ENCODE measurements at regions not wholly inside any gene's neighbourhood (a gene's known extent, or its start where the extent isn't known, plus 50 kb on each side); places are given as distances from the start of the nearest gene placed in this dataset.

- no peak for DNase-seq (ENCODE audit: low read depth)
- H3K4me3 ChIP-seq (ENCODE audit: low read length), result no peak overlapping the region
- no peak for TF ChIP-seq CTCF (conservative IDR thresholded peaks at IDR 0.05; ENCODE audit: low read depth, low read length)
Measured at GRCh38 chr7:113770146-113770738, 148.6 kb downstream of the PPP1R3A start.

- no peak overlapping the region for H3K4me3 ChIP-seq (ENCODE audit: low read length)
- peak; percentile 6 for TF ChIP-seq CTCF (conservative IDR thresholded peaks at IDR 0.05; ENCODE audit: low read depth, low read length)
- peak; percentile 17 for DNase-seq (ENCODE audit: low read depth)
Measured at GRCh38 chr7:113768387-113768786, 150.4 kb downstream of the PPP1R3A start.

- no peak overlapping the region for H3K4me3 ChIP-seq (ENCODE audit: low read length)
- DNase-seq (ENCODE audit: low read depth), result peak; percentile 43
- TF ChIP-seq CTCF (conservative IDR thresholded peaks at IDR 0.05; ENCODE audit: low read depth, low read length), result no peak
Measured at GRCh38 chr7:113764401-113765035, 154.3 kb downstream of the PPP1R3A start.

GRCh38 chr7:113763226-113763625, 155.6 kb downstream of the PPP1R3A start:
- H3K4me3 ChIP-seq (ENCODE audit: low read length), result no peak overlapping the region
- no peak for DNase-seq (ENCODE audit: low read depth)
- TF ChIP-seq CTCF (conservative IDR thresholded peaks at IDR 0.05; ENCODE audit: low read depth, low read length), result no peak

- DNase-seq (ENCODE audit: low read depth), result no peak
- no peak overlapping the region for H3K4me3 ChIP-seq (ENCODE audit: low read length)
- no peak for TF ChIP-seq CTCF (conservative IDR thresholded peaks at IDR 0.05; ENCODE audit: low read depth, low read length)
Measured at GRCh38 chr7:113756250-113756649, 162.6 kb downstream of the PPP1R3A start.

GRCh38 chr7:113752689-113753088, 166.1 kb downstream of the PPP1R3A start:
- no peak for DNase-seq (ENCODE audit: low read depth)
- no peak for TF ChIP-seq CTCF (conservative IDR thresholded peaks at IDR 0.05; ENCODE audit: low read depth, low read length)
- H3K4me3 ChIP-seq (ENCODE audit: low read length), result no peak overlapping the region

GRCh38 chr7:113752289-113752688, 166.5 kb downstream of the PPP1R3A start:
- TF ChIP-seq CTCF (conservative IDR thresholded peaks at IDR 0.05; ENCODE audit: low read depth, low read length), result no peak
- no peak overlapping the region for H3K4me3 ChIP-seq (ENCODE audit: low read length)
- DNase-seq (ENCODE audit: low read depth), result no peak
